ENCODE measurements at regions not wholly inside any gene's neighbourhood (a gene's known extent, or its start where the extent isn't known, plus 50 kb on each side); places are given as distances from the start of the nearest gene placed in this dataset.

DNA sequence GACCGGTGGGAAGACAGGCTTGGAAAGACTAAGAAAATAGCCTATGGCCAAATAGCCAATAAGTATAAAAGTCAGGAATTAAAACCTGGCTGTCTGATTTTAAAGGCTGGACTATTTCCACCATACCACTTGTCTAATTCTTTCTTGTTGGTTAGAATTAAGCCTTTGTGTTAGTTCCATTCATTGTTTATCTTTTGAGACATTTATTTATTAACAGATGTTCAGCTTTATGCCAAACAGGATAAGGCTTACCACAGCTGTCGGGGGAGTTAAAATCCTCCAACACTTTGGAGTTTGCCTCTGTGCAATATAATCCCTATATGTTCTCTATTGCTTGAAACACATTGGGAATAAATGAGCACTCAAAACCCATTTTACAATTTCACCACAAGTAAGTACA lies 208.3 kb downstream of the TMEM200A start:
- Histone ChIP-seq H3K4me3 (replicated peaks; ENCODE audit: low read depth, low read length) (no peak overlapping the region), H3K27me3 (replicated peaks; ENCODE audit: control insufficient read depth, insufficient read depth, low read length) (no peaks in the 10 kb centered on the region), H3K36me3 (ENCODE audit: control insufficient read depth, insufficient read depth, low read length) (no peaks in the 10 kb centered on the region)
- DNase-seq (ENCODE audit: extremely low read depth, insufficient read length): no peak
- TF ChIP-seq, protein P1, sequence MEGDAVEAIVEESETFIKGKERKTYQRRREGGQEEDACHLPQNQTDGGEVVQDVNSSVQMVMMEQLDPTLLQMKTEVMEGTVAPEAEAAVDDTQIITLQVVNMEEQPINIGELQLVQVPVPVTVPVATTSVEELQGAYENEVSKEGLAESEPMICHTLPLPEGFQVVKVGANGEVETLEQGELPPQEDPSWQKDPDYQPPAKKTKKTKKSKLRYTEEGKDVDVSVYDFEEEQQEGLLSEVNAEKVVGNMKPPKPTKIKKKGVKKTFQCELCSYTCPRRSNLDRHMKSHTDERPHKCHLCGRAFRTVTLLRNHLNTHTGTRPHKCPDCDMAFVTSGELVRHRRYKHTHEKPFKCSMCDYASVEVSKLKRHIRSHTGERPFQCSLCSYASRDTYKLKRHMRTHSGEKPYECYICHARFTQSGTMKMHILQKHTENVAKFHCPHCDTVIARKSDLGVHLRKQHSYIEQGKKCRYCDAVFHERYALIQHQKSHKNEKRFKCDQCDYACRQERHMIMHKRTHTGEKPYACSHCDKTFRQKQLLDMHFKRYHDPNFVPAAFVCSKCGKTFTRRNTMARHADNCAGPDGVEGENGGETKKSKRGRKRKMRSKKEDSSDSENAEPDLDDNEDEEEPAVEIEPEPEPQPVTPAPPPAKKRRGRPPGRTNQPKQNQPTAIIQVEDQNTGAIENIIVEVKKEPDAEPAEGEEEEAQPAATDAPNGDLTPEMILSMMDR (IDR thresholded peaks at IDR 0.05; ENCODE audit: insufficient read depth, low read length, poor library complexity, severe bottlenecking): no peak

DNA sequence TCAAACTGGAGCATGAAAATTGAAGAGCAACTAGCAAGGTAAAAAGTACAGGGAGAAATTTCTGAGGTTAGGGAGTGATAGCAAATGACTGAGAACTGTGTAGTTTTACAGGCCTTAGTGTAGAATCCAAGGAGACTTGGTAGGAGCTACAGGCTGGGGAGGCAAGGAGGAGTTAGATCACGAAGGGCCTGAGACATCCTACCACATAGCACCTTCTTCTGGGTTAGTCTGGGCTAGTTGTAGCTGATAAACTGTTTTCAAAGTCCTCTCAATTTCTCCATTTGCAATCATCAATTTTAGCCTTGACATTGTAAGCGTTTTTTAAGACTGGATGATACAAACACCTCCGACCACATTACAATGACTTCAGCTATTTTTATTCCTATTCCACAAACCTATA lies 209.7 kb downstream of the TMEM200A start:
- Histone ChIP-seq H3K36me3 (ENCODE audit: control insufficient read depth, insufficient read depth, low read length) (no peaks in the 10 kb centered on the region), H3K27me3 (replicated peaks; ENCODE audit: control insufficient read depth, insufficient read depth, low read length) (no peaks in the 10 kb centered on the region), H3K4me3 (replicated peaks; ENCODE audit: low read depth, low read length) (no peak overlapping the region)
- TF ChIP-seq, protein P1 (IDR thresholded peaks at IDR 0.05; ENCODE audit: insufficient read depth, low read length, poor library complexity, severe bottlenecking): no peak
- DNase-seq (ENCODE audit: extremely low read depth, insufficient read length): peak; percentile 16

DNA sequence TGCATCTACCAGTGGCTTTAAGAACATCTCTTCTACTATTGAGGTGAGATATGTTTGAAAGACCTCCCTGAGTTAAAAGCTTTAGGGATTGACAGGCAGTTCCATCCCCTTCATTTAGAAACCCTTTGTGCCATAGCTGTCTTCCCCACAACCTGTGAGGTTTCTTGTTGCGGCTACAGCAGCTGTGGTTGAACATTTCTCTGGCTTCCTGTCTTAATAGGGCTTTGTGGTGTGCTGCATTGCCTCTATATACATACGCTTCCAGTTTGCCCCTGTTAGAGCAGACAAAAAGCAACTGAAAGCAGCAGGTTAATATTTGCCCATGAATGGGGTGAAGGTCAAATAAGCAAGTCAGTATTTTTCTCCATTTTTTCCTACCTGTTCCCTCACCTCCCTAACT lies 210.2 kb downstream of the TMEM200A start:
- TF ChIP-seq, protein P1 (IDR thresholded peaks at IDR 0.05; ENCODE audit: insufficient read depth, low read length, poor library complexity, severe bottlenecking): no peak
- H3K4me3 ChIP-seq (replicated peaks; ENCODE audit: low read depth, low read length): no peak overlapping the region
- no peaks in the 10 kb centered on the region for H3K36me3 ChIP-seq (ENCODE audit: control insufficient read depth, insufficient read depth, low read length)
- H3K27me3 ChIP-seq (replicated peaks; ENCODE audit: control insufficient read depth, insufficient read depth, low read length): no peaks in the 10 kb centered on the region
- DNase-seq (ENCODE audit: extremely low read depth, insufficient read length): peak; percentile 70

DNA sequence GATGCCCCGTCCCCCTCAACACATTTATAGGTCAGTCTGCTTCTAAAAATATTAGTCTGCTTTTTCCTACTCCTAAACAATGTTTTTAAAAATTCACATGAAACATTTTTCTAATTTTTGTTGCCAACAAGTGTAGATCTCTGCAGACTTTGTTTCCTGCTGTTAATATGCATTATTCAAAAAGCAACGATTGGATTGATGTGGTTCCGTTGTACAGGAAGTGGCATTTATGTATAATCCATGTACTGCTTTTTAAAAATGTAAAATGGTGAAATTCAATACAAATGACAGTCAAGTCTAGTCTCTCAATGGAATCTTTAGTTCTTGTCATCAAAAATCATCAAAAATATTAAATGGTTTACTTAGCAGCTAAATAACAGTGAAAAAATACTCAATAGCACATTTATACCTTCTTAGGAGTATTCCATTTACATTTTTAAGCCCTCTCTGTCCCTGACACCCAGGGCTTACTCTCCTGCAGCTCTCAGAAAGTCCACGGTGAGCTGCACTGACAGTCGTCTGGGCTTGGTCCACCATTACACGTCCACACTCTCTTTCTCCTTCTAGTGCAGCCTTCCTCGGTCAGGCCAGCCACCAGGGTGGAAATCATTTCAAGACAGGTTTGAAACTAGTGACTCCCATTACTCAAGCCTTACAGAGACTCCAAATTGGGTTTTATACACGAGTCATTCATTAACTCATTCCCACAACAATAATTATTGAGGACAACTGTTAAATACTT lies 211.5 kb downstream of the TMEM200A start:
- DNase-seq (ENCODE audit: extremely low read depth, insufficient read length): no peak
- no peaks in the 10 kb centered on the region for H3K27me3 ChIP-seq (replicated peaks; ENCODE audit: control insufficient read depth, insufficient read depth, low read length)
- H3K36me3 ChIP-seq (ENCODE audit: control insufficient read depth, insufficient read depth, low read length): no peaks in the 10 kb centered on the region
- no peak overlapping the region for H3K4me3 ChIP-seq (replicated peaks; ENCODE audit: low read depth, low read length)
- TF ChIP-seq, protein P1 (IDR thresholded peaks at IDR 0.05; ENCODE audit: insufficient read depth, low read length, poor library complexity, severe bottlenecking): no peak

DNA sequence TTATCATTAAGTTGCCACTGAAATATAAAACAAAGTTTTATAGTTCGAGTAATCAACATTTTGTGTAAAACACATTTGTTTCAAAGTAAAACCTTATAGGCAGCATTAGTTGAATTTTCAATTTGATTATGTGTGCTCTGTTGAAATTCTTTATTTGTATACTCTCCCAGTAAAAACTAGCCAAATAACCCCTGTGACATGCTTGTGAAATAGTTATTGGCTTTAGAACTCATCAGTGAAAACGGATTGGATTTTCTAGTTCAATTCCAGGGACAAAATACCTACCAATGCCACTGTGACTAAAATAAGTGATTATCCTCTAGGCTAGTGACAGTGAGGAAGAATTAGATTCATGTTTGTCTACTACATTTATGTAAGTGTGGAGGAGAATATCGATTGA lies 212.9 kb downstream of the TMEM200A start:
- H3K27me3 ChIP-seq (replicated peaks; ENCODE audit: control insufficient read depth, insufficient read depth, low read length): no peaks in the 10 kb centered on the region
- TF ChIP-seq, protein P1 (IDR thresholded peaks at IDR 0.05; ENCODE audit: insufficient read depth, low read length, poor library complexity, severe bottlenecking): no peak
- no peak for DNase-seq (ENCODE audit: extremely low read depth, insufficient read length)
- H3K36me3 ChIP-seq (ENCODE audit: control insufficient read depth, insufficient read depth, low read length): no peaks in the 10 kb centered on the region
- no peak overlapping the region for H3K4me3 ChIP-seq (replicated peaks; ENCODE audit: low read depth, low read length)

DNA sequence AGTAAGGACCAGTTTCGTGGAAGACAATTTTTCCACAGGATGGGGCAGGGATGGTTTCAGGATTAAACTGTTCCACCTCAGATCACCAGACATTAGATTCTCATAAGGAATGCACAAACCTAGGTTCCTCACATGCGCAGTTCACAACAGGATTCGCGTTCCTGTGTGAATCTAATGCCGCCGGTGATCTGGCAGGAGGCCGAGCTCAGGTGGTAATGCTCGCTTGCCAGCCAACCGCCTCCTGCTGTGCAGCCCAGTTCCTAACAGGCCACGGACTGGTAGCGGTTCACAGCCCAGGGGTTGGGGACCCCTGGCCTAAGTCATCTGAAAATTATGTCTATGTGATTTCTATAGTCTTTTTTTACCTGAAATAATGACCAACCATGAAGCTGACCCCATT lies 217.5 kb downstream of the TMEM200A start:
- Histone ChIP-seq H3K36me3 (ENCODE audit: control insufficient read depth, insufficient read depth, low read length) (no peaks in the 10 kb centered on the region), H3K4me3 (replicated peaks; ENCODE audit: low read depth, low read length) (no peak overlapping the region), H3K27me3 (replicated peaks; ENCODE audit: control insufficient read depth, insufficient read depth, low read length) (no peaks in the 10 kb centered on the region)
- DNase-seq (ENCODE audit: extremely low read depth, insufficient read length): no peak
- TF ChIP-seq, protein P1 (IDR thresholded peaks at IDR 0.05; ENCODE audit: insufficient read depth, low read length, poor library complexity, severe bottlenecking): no peak
